GM19452 (cell line): ENCODE measurements at regions not wholly inside any gene's neighbourhood (a gene's known extent, or its start where the extent isn't known, plus 50 kb on each side); places are given as distances from the start of the nearest gene placed in this dataset.

Experiments used
- ATAC-seq: cut with Tn5 transposase; IDR thresholded peaks from one replicate; pipeline ENCODE4 v1.9.1; 2021; ENCODE audit not compliant: unreplicated experiment

DNA sequence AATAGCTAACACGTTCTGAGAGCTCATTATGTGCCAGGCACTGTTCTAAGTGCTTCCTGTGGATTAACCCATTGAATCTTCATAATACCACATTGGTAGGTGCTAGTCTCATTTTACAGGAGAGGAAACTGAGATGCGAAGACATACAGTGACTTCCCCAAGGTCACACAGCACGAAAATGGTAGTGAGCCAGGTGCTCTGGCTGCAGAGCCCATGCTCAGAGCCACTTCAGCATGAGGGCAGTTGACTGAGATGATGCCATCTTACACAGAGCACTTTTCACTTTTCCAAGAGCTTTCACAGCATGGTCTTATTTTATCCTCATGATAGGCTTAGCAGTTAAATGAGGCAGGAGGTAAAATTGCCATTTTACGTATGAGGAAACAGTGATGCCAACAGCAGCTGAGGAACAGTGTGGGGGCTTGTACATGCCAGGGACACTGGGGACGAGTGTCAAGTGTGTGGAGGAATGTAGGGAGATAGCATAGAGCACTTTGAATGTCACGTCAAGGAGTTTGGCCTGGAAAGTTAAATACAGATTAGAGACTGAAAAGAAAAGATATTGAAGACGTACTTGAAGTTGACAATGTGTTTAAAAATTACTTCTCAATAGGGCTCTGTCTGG lies 180.0 kb downstream of the KIF4B start:
- no peak for ATAC-seq

DNA sequence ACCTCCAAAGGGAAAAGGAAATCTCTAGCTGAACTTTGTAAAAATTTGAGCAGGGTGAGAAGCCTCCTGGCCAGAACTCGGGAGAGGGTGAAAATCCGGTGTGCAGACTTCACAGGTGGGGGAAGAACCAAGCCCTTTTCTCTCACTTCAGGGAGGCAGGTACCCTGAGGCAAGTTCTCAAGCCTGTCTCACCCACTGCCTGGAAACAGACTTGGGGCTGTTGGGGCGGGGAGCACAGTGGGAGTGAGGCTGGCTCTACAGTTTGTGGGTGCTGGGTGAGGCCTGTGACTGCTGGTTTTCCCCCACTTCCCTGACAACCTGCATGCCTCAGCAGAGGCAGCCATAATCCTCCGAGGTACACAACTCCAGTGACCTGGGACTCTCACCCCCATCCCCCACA lies 187.1 kb downstream of the KIF4B start:
- no peak for ATAC-seq

DNA sequence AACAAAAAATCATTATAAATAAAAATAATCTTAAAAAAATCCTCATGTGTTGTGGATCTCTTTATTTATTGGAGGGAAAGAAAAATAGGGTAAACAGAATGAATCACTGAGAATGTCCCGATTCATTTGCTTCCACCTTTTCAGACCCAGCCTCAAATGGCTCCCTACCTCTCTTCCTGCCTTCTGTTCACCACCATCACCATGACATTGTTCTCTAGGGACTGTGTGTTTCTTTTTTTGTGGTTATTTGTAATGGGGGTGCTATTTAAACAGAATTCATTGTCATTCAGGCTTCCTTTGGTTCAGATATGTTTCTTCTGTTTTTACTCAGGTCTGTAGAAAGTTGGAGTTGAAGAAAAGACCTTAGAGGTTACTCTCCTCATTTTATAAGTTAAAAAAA lies 198.2 kb downstream of the KIF4B start:
- ATAC-seq: no peak

DNA sequence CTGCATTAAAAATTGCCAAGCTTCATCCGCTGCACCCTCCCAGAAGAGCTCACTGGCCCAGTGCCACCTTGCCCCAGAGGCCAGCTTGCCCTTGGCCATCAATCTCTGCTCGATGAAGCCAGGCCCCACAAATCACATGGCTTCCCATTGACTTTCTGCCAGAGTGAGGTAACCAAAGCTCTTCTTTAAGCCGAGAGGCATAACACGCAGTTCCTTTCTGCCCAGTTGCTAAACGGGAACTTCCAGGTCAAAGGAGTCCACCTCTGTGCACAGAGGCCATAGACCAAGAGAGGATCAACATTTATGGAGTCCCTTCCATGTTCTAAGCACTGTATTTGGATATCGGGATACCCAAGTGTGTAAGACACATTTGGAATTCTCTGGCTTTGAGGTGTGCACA lies 208.8 kb downstream of the KIF4B start:
- ATAC-seq: no peak

DNA sequence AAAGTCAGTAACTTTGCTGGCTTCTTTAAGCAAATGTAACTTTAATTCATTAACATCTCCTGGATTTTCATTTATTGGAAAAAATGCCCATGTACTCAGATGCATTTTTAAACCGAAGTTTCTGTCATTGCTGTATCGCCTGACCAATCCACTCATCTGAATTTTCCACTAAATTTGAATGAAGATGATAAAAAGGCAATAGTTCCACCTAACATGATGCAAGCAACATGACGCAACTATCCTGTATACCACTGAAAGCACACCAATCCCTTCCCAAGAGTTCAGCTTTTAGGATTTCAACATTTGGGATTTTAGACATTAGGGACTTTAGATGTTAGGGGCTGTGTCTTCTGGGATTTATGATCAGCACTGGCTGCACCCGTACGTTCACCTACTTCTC lies 215.6 kb downstream of the KIF4B start:
- ATAC-seq: no peak

DNA sequence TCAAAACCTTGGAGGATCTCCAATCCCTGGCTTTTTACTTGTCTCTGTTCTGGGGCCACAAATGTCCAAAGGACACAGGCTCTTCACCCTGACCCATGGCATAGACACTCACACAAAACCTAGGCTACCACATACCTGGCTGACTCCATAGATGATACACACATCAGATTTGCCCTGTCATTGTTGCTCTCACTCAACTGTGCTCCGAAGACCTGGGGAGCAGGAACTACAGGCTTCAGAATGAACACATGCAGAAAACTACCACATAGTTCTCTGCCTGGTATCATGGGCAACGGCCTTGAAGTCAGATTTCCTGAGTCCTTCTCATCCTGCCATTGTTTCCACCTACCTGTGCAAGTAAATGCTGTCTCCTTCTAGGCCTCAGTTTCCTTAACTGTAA lies 226.2 kb downstream of the KIF4B start:
- no peak for ATAC-seq

DNA sequence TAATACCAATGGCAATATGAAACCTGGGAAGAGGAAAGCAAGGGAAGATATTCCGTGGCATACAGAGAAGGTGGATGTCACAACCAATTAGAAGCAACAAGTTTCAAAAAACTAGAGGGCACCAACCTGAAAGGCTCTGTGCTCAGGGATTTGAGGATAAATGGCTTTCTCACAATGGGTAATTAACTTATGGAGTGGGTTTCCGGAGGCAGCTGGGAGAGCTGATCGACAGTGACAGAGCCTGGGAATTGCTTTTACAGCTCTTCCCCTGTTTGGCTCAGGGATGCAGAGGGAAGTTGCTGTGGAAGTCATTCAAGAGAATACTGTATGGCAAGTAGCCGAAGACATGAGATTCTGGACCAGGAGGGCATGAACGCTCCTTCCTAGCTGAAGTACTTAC lies 237.0 kb downstream of the KIF4B start:
- ATAC-seq: no peak

DNA sequence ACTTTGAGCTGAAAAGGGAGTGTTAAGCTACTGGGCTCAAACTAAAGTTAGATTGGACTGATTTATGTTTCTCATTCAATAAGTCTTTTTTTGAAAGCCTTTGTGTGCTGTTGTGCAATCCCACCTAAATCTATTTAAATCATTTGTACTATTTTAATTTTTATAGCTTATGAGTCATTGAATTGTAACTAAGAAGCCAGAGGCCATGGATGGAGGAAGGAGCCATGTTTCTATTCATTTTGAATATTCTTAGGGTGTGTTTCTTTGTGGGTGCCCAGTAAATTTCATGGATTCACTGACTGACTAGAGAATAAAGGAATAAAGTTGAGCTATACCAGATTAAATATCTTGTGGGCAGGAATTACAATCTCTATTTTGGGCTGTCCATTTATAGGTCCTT lies 238.5 kb downstream of the KIF4B start:
- ATAC-seq: no peak

DNA sequence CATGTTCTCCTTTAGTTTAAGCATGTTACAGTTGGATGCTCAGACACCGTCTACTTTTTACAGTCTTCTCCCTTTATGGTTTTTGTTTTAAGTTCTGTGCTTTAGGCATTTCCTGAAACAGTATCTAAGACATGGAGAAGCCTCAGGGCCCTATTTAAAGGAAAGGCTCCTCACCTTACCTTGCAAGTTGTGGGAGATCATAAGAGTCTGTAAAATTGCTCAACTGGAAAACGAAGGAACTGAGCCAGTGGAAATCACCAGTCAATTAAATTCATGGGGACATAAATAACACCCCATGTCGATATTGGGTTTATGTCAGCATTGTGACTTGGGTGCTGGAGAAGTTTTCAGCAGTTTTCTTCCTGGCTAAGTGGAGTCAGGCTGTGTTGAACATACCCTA lies 239.2 kb downstream of the KIF4B start:
- no peak for ATAC-seq

DNA sequence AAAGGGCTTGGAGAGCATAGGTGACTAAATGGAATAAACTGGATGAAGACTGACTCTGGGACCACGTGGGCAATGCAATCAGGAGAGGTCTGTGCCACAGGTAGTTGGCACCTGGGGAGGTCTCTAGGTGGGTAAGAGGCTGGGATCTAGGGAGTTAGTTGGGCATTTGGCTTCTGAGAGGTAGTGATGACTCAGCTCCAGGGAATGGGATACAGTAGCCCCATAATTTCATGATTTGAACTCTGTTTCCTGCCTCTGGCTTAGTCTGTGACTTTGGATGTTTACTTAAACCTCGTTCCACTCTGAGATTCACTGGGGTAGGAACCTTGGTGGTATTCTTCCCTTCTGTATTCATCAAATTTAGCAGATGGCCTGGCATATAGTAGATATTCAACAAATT lies 240.8 kb downstream of the KIF4B start:
- ATAC-seq: no peak

DNA sequence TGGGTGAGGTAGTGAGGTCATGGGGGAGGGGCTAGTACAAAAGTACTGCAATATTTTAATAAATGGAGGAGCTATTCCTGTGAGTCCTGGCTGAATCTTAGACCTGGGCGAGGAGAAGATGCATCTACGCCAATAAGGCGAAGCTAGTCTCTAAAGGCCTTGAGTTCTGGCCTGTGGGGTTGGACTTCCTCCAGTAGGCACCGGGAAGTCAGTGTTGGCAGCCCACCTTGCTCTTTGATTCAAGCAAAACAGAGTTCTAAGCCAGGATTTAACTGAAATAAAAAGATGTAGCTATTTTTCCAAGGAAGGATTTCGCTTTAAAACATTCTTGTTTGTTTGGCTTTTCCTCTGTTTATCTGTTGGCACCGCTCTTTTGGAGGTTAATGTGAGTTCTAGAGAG lies 244.6 kb downstream of the KIF4B start:
- no peak for ATAC-seq

DNA sequence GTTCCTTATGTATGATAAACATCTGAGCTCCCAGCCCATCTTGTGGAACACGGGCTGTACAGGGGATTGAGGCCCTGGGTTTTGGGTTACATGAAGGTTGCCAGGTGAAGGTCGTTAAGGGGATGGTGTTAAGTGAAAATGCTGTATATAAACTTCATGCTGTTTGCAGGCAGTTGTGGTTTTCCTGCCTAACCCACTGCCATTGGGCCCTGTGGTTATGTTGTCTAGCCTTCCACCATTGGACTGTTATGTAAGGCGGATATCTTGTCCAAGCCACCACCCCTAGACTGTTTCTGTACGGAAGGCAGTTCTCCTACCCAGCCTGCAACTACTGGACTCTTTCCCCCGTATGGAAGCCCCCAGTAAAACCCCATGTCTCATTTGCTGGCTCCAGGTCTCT lies 246.1 kb downstream of the KIF4B start:
- no peak for ATAC-seq

DNA sequence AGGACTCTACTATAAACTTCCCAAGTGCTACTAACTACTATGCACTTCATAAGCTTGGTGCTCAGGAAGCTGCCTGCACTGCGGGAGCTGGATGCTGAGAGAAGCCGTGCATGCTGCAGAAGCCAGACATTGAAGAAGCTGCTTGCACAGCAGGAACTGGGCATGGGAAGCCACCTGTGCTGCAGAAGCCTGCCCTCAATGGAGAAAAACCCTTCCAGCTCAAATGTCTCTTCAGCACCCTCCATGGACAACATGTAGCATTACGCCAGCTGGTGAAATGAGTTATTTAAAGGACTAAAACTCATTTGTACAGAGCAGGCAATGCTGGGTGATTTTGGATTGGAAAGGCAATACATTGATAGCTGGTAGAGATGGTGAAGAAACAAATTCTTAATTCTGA lies 247.2 kb downstream of the KIF4B start:
- ATAC-seq: no peak

DNA sequence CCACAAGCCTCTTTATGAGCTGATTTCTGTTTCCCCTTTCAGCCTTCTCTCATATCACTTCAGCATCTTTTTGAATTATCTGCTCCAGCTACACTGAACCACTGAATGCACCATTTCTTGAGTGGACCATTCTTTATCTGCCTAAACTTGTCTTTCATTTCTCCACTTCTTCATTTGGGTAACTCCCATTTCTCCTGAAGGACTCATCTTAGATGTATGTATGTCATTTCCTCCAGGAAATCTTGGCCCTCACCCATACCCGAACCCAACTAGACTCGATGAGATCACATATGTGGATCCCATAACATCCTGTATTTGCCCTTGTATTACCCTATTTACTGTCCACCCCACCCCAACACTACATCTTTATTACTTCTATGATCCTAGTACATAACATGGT lies 249.8 kb downstream of the KIF4B start:
- ATAC-seq: no peak

DNA sequence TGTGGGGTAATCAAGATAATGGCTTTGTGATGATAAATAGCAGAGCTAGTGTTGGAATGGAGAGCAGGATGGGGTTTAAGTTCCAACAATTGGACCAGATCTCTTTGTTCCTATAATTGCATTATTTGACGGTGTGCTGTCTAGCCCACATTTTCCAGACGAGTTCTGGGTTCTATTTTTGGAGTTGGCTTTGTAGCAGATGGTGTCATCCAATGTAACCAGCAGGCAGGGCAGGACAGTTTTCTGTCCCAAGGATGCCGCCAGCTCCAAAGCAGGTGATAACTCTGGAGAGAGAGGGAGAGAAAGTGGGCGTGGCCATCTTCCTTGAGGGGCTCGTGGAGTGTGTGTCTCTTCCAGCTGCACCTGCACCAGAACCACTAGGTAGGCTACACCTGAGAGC lies 251.3 kb downstream of the KIF4B start:
- ATAC-seq: no peak

DNA sequence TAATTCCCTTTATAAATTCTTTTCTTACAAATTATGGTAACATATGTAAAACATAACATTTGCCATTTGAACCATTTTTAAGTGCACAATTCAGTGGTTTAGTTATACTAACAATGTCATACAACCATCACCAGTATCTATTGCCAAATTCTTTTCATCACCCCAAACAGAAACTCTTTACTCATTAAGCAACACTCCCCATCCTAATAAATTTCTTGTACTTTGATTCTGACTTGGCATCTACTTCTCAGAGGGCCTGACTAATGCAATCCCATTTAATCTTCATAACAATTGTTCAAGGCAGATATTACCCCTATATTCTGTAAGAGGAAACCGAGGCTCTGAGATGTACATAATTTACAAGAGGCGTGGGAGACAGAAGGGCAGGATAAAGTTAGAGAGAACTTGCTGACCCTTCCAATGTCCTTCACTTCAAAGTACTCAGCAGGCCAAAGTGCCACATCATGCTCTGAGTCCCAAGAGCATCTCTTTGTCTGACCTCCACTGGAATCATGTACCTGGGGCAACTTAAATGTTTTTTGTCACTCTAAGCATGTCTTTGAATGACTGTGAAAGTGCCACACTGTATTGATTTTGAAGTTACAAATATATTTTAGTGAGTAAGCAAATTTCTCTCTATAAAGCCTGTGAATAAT lies 255.3 kb downstream of the KIF4B start:
- no peak for ATAC-seq

DNA sequence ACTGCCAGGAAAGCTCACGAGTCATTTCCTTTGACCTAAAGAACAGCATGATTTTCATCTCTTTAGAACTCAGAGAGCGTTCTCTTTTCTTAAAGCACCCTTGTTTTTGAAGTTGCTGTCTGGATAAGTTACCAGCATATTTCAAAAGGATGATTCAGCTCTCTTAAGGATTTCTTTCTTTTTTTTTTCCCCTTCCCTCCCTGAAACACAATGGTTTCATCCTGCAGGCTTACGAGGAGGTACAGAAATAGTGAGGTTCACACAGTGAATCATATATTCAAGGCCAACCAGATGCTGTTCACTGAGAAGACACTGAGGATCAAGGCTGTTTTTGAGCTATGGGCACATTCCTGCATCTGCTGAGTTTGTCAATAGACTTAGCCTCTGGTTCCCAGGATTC lies 257.2 kb downstream of the KIF4B start:
- no peak for ATAC-seq

DNA sequence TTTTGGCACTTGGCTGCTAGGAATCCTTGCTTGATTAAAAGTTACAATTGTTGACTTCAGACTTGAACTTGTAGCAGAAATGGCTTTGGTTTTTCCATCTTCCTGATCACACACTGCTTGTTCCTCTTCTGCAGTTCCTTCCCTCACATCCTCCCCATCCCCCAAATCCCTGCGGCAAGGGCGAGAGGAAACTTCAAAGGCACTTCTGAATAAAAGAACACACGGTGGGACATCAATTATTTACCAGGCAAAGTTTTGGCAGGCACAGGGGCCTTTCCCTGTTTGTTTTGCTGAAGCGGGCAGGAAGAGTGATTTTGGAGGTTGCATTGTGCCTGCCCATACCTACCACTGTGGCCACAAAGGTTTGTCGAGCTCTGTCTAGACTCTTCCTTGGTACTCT lies 260.9 kb downstream of the KIF4B start:
- ATAC-seq: no peak

DNA sequence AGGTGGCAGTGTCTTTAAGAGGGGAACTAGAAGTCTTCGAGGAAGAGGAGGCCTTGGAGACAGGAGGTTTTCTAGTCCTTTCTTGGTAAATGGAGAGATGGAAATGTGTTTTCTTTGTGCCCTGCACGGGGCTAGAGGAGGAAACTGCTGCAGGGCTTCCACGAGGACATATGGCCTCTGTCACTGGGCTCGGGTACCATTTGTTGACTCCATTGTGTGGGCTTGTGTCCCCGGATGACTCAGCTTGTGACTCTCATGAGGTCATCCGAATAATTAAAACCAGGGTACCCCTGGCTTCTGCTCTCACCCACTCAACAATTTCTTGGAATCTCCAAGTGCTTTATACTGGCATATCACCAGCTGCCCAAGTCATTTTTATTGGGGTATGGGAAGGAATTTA lies 261.7 kb downstream of the KIF4B start:
- ATAC-seq: no peak

DNA sequence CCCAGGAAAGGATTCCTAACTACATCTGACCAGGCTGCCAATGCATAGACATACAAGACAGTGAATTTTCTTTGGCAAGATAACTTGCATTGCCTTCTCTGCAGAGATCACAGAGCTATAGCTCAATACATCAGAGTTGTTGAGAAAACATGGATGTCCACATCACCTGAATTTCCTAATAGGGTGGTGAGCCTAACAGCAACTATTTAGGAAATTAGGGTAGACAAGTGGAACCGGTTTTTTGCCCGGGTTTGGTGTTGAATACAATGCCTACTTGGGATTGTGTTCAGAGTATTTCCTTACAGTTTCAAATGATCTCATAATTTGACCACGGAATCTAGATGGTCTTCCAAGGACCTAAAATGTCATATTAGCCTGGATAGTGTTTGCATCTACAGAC lies 262.7 kb downstream of the KIF4B start:
- no peak for ATAC-seq

DNA sequence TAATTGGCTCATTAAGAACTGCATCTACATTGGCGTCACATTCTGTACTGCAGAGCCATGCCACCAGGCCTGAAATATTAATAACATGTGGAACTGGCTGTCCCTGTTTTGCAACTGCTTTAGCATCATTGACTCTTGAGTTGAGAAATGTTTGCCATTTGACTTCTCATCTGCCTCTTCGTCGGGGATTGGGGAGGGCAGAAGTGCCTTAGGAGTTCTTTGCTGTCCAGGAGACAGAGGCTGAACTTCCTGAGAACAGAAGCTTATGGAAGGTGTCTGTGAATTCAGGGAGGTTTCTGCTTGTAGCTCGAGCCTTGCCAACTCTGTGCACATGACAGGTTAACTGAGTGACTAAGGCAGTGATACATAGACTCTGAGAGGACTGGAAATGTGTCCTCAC lies 265.0 kb downstream of the KIF4B start:
- ATAC-seq: no peak

DNA sequence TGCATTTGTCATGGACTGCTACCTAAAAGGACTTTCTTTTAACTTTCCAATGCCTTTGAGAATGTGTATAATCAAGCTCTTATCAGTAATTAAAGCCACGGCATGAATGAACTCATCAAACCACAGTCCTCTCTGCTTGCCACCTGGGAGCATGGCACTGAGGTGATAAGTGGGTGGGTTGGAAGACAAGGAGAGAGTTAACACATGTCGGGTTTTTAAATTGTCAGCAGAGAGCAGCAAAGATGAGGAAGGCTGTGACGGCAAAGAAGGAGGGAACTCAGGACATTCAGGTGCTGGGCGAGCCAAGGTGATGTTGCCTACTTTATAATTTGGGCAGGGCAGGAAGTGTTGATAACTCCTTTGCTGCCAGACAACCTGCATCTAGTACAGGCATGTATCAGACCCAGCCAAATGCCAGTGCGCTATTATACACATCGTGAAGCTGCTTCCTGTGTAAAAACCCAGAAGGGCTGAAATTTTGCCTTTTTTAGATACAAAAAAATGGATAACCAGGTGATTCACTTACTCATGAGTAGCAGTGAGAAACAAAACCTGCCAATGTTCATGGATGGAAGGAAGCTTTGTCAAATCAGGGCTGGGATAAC lies 269.1 kb downstream of the KIF4B start:
- ATAC-seq: no peak

DNA sequence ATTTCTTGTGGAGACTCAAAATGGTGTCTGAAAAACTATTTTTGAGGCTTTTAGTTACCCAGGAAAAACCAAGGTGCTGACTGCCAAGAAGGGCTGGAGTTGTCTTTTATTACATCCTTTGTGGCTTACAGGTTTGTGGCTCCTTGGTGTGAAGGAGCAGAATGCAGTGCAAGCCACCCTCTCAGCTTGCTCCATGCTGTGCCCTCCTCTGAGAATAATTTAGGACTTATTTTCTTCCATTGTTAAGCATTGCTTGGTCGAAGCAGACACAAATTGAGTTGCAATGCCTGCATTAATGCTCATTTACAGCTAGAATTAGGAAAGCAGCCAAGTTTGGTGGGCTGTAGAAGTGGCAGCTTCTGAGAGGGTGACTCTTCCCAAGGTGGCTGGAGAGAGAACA lies 272.2 kb downstream of the KIF4B start:
- no peak for ATAC-seq
